Keratinocyte (primary cell): ENCODE measurements at regions not wholly inside any gene's neighbourhood (a gene's known extent, or its start where the extent isn't known, plus 50 kb on each side); places are given as distances from the start of the nearest gene placed in this dataset.

Experiments used
- DNase-seq: peaks from one replicate; pipeline ENCODE4 v3.0.0-alpha.2; 2011; ENCODE audit warnings: low read depth, missing footprints, low spot score
- FAIRE-seq: peaks from 2 replicates; lab custom pipeline; 2011; peaks lifted over from hg19 to GRCh38; lab: Jason Lieb, UNC
- H2AFZ ChIP-seq: 2 replicates; pipeline ENCODE4 v1.6.0; 2012; ENCODE audit warnings: low read length, control low read depth, inconsistent platforms; ENCODE audit not compliant: control insufficient read depth
- H3K27ac ChIP-seq: 2 replicates; pipeline ENCODE4 v1.5.1; 2011; ENCODE audit warnings: low read length; ENCODE audit not compliant: control insufficient read depth, insufficient read depth
- H3K27me3 ChIP-seq: 3 replicates; pipeline ENCODE4 v1.6.0; 2011; ENCODE audit warnings: low read length; ENCODE audit not compliant: control insufficient read depth, insufficient read depth; ENCODE audit errors: extremely low read depth
- H3K36me3 ChIP-seq, 2 experiments: 2 replicates in 1 of 2; 3 replicates in 1 of 2; pipeline ENCODE4 v1.5.1; 2011; ENCODE audit warnings: low read length in 2 of 2, mild to moderate bottlenecking in 1 of 2; ENCODE audit not compliant: control insufficient read depth in 2 of 2, insufficient read depth in 2 of 2; ENCODE audit errors: extremely low read depth in 1 of 2
- H3K4me1 ChIP-seq: 3 replicates; pipeline ENCODE4 v1.5.1; 2011; ENCODE audit warnings: low read length; ENCODE audit not compliant: control insufficient read depth, insufficient read depth; ENCODE audit errors: extremely low read depth
- H3K4me2 ChIP-seq: 3 replicates; pipeline ENCODE4 v1.6.0; 2011; ENCODE audit warnings: low read depth, low read length; ENCODE audit not compliant: control insufficient read depth, insufficient read depth; ENCODE audit errors: extremely low read depth
- H3K4me3 ChIP-seq, 3 experiments: fragments of 200-600 bp in 1 of 3; sonication (generic) in 1 of 3; 2 replicates in 2 of 3; 3 replicates in 1 of 3; pipeline ENCODE4 v1.5.1; 2011 to 2016; ENCODE audit warnings: low read length in 3 of 3, mild to moderate bottlenecking in 3 of 3, control low read depth in 2 of 3, inconsistent platforms in 1 of 3, low read depth in 1 of 3, mixed read lengths in 1 of 3, mixed run types in 1 of 3, moderate library complexity in 1 of 3; ENCODE audit not compliant: control insufficient read depth in 2 of 3, insufficient read depth in 2 of 3; ENCODE audit errors: extremely low read depth in 1 of 3
- H3K79me2 ChIP-seq: 2 replicates; pipeline ENCODE4 v1.6.0; 2012; ENCODE audit warnings: low read length; ENCODE audit not compliant: control insufficient read depth, insufficient read depth
- H3K9ac ChIP-seq: 3 replicates; pipeline ENCODE4 v1.6.0; 2011; ENCODE audit warnings: low read length; ENCODE audit not compliant: control insufficient read depth, insufficient read depth; ENCODE audit errors: extremely low read depth
- H3K9me1 ChIP-seq: 3 replicates; pipeline ENCODE4 v1.6.0; 2011; ENCODE audit warnings: low read length; ENCODE audit not compliant: control insufficient read depth, insufficient read depth; ENCODE audit errors: extremely low read depth
- H3K9me3 ChIP-seq: 2 replicates; pipeline ENCODE4 v1.5.1; 2012; ENCODE audit warnings: low read depth, low read length; ENCODE audit not compliant: control insufficient read depth
- H4K20me1 ChIP-seq: 3 replicates; pipeline ENCODE4 v1.6.0; 2011; ENCODE audit warnings: low read length; ENCODE audit not compliant: control insufficient read depth, insufficient read depth; ENCODE audit errors: extremely low read depth
- EZH2 ChIP-seq: IDR thresholded peaks from one replicate; pipeline ENCODE4 v1.6.1; 2012; ENCODE audit warnings: inconsistent platforms, mild to moderate bottlenecking, low read length, moderate library complexity
- dilution Hi-C: fragments of 300-500 bp; cut with MboI; formaldehyde crosslinking; loops from one replicate; pipeline ENCODE4 v1.7.0; 2020; ENCODE audit warnings: low sequenced_read_pairs; ENCODE audit not compliant: extremely low pct_ligation_motif_present
- TF ChIP-seq, protein P1 (sequence below), 3 experiments: IDR thresholded peaks in 1 of 3; conservative IDR thresholded peaks in 1 of 3; optimal IDR thresholded peaks in 1 of 3; 2 replicates in 2 of 3; 3 replicates in 1 of 3; pipeline versions ENCODE3 to v1.5.1; 2011; ENCODE audit warnings: low read length in 3 of 3, mild to moderate bottlenecking in 3 of 3, moderate library complexity in 2 of 3, control low read depth in 1 of 3, inconsistent platforms in 1 of 3; ENCODE audit not compliant: insufficient read depth in 2 of 3; ENCODE audit errors: extremely low read depth in 1 of 3

DNA sequence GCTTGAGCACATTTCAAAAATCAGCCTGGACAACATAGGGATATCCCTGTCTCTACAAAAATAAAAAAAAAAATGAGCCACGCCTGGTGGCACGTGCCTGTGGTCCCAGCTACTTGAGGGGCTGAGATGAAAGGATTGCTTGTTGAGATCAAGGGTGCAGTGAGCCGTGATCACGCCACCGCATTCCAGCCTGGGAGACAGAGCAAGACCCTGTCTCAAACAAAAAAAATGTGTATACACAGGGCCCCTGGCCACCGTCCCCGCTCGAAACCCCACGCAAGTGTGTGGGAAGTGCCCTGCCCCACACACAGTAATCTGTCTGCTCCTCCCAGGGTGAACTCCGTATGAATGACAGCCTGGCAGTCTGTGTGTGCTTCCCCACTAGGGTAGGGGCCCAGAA, 93.0 kb upstream of the RPL38 start:
- Histone ChIP-seq H3K4me2 (no peak overlapping the region), H2AFZ (no peak overlapping the region), H3K9me3 (no peaks in the 10 kb centered on the region), H4K20me1 (no peaks in the 10 kb centered on the region), H3K36me3 (no peaks in the 10 kb centered on the region), H3K9ac (no peak overlapping the region), H3K27me3 (no peaks in the 10 kb centered on the region), H3K27ac (no peak overlapping the region), H3K4me3 (no peak overlapping the region), H3K9me1 (no peaks in the 10 kb centered on the region), H3K4me1 (no peaks in the 10 kb centered on the region), H3K79me2 (no peaks in the 10 kb centered on the region)
- dilution Hi-C loops: no loop called here
- DNase-seq (no peak), FAIRE-seq (no peak)
- no peak for TF ChIP-seq EZH2
- TF ChIP-seq, protein P1, sequence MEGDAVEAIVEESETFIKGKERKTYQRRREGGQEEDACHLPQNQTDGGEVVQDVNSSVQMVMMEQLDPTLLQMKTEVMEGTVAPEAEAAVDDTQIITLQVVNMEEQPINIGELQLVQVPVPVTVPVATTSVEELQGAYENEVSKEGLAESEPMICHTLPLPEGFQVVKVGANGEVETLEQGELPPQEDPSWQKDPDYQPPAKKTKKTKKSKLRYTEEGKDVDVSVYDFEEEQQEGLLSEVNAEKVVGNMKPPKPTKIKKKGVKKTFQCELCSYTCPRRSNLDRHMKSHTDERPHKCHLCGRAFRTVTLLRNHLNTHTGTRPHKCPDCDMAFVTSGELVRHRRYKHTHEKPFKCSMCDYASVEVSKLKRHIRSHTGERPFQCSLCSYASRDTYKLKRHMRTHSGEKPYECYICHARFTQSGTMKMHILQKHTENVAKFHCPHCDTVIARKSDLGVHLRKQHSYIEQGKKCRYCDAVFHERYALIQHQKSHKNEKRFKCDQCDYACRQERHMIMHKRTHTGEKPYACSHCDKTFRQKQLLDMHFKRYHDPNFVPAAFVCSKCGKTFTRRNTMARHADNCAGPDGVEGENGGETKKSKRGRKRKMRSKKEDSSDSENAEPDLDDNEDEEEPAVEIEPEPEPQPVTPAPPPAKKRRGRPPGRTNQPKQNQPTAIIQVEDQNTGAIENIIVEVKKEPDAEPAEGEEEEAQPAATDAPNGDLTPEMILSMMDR (optimal IDR thresholded peaks at IDR 0.05 in 1 of 3, IDR thresholded peaks at IDR 0.05 in 1 of 3, conservative IDR thresholded peaks at IDR 0.05 in 1 of 3; ENCODE audit: extremely low read depth in 1 of 3, insufficient read depth in 2 of 3, low read length in 3 of 3): no peak

DNA sequence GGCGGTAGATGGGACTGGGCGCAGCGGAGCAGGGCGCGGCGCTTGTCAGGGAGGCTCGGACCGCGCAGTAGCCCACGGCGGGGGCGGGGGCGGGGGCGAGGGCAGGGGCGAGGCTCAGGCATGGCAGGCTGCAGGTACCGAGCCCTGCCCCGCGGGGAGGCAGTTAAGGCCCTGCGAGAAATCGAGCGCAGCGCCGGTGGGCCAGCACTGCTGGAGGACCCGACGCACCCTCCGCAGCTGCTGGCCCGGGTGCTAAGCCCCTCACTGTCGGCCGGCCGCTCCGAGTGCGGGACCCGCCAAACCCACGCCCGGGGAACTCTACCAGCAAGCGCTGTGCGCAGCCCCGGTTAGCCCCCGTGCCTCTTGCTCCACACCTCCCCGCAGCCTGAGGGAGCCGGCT, 90.2 kb upstream of the RPL38 start:
- no peaks in the 10 kb centered on the region for H3K9me1 ChIP-seq
- no peak overlapping the region for H3K4me3 ChIP-seq
- no peak overlapping the region for H3K27ac ChIP-seq
- H3K9me3 ChIP-seq: no peaks in the 10 kb centered on the region
- no peaks in the 10 kb centered on the region for H3K36me3 ChIP-seq
- no peaks in the 10 kb centered on the region for H4K20me1 ChIP-seq
- H3K4me2 ChIP-seq: no peak overlapping the region
- no peaks in the 10 kb centered on the region for H3K4me1 ChIP-seq
- FAIRE-seq (no peak), DNase-seq (no peak)
- dilution Hi-C loops: no loop called here
- H3K27me3 ChIP-seq: peaks cover 3% of the 10 kb centered on the region
- no peak overlapping the region for H2AFZ ChIP-seq
- no peaks in the 10 kb centered on the region for H3K79me2 ChIP-seq
- no peak overlapping the region for H3K9ac ChIP-seq
- no peak for TF ChIP-seq EZH2
- TF ChIP-seq, protein P1 (optimal IDR thresholded peaks at IDR 0.05 in 1 of 3, IDR thresholded peaks at IDR 0.05 in 1 of 3, conservative IDR thresholded peaks at IDR 0.05 in 1 of 3; ENCODE audit: extremely low read depth in 1 of 3, insufficient read depth in 2 of 3, low read length in 3 of 3): no peak
